ENCODE measurements at regions not wholly inside any gene's neighbourhood (a gene's known extent, or its start where the extent isn't known, plus 50 kb on each side); places are given as distances from the start of the nearest gene placed in this dataset.

GRCh38 chr4:73687421-73687820, 52.9 kb upstream of the CXCL8 start:
- TF ChIP-seq, protein P1, sequence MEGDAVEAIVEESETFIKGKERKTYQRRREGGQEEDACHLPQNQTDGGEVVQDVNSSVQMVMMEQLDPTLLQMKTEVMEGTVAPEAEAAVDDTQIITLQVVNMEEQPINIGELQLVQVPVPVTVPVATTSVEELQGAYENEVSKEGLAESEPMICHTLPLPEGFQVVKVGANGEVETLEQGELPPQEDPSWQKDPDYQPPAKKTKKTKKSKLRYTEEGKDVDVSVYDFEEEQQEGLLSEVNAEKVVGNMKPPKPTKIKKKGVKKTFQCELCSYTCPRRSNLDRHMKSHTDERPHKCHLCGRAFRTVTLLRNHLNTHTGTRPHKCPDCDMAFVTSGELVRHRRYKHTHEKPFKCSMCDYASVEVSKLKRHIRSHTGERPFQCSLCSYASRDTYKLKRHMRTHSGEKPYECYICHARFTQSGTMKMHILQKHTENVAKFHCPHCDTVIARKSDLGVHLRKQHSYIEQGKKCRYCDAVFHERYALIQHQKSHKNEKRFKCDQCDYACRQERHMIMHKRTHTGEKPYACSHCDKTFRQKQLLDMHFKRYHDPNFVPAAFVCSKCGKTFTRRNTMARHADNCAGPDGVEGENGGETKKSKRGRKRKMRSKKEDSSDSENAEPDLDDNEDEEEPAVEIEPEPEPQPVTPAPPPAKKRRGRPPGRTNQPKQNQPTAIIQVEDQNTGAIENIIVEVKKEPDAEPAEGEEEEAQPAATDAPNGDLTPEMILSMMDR (IDR thresholded peaks at IDR 0.05): no peak
- TF ChIP-seq POLR2A (IDR thresholded peaks at IDR 0.05; ENCODE audit: low read depth): no peak
- no peak for TF ChIP-seq EP300 (IDR thresholded peaks at IDR 0.05)
- TF ChIP-seq POLR2AphosphoS5 (IDR thresholded peaks at IDR 0.05): no peak

Data from esophagus muscularis mucosa (tissue), 4 donors.